B cell (primary cell): ENCODE measurements at regions not wholly inside any gene's neighbourhood (a gene's known extent, or its start where the extent isn't known, plus 50 kb on each side); places are given as distances from the start of the nearest gene placed in this dataset.
"Not testable (repeated sequence)": the region's sequence is repeated elsewhere in the genome, so short reads cannot be mapped to it uniquely, and the experiment has no call there.

ENCODE experiments used
- ATAC-seq: fragments of 200-7000 bp; cut with Tn5 transposase; one replicate; pipeline ENCODE4 v1.10.0; 2021; ENCODE audit warnings: low read depth, mild to moderate bottlenecking, moderate number of reproducible peaks, moderate library complexity
- CTCF ChIA-PET: fragments of 350-600 bp; sonication (Branson Sonifier 250); formaldehyde crosslinking; loops from one replicate; lab custom pipeline; 2021; ENCODE audit warnings: antibody characterized with exemption, inconsistent platforms; lab: Charles Lee
- POLR2A ChIA-PET: fragments of 350-600 bp; sonication (Branson Sonifier 250); formaldehyde crosslinking; loops from one replicate; lab custom pipeline; 2021; ENCODE audit warnings: antibody characterized with exemption; lab: Charles Lee
- DNase-seq: peaks from one replicate; pipeline ENCODE4 v3.0.0; 2013
- H2AFZ ChIP-seq: 2 replicates; pipeline ENCODE4 v1.6.1; 2012; ENCODE audit warnings: mild to moderate bottlenecking, low read depth, low read length; ENCODE audit not compliant: insufficient read depth, poor library complexity, severe bottlenecking
- H3K27ac ChIP-seq, 2 donors: 1 replicate in 1 of 2; 2 replicates in 1 of 2; pipeline ENCODE4 v1.5.1; 2012 to 2013; ENCODE audit warnings: low read length in 2 of 2, mild to moderate bottlenecking in 2 of 2, moderate library complexity in 1 of 2
- H3K27me3 ChIP-seq, 4 experiments: fragments of 200-600 bp in 1 of 4; sonication (generic) in 1 of 4; replicated peaks in 1 of 4; 1 replicate in 2 of 4; 2 replicates in 2 of 4; pipeline versions ENCODE4 v1.6.1 to v1.7.0; 2013 to 2016; ENCODE audit warnings: low read length in 3 of 4, mild to moderate bottlenecking in 2 of 4, mixed read lengths in 1 of 4, moderate library complexity in 1 of 4; ENCODE audit not compliant: insufficient read depth in 4 of 4, control insufficient read depth in 3 of 4; ENCODE audit errors: control extremely low read depth in 1 of 4
- H3K36me3 ChIP-seq, 2 experiments: replicated peaks in 1 of 2; 1 replicate in 1 of 2; 2 replicates in 1 of 2; pipeline versions ENCODE4 v1.6.1 to v1.7.1; 2013; ENCODE audit warnings: low read length in 1 of 2; ENCODE audit not compliant: insufficient read depth in 2 of 2, control insufficient read depth in 1 of 2; ENCODE audit errors: control extremely low read depth in 1 of 2, extremely low read depth in 1 of 2
- H3K4me1 ChIP-seq, 2 donors: fragments of 200-600 bp in 1 of 2; sonication (generic) in 1 of 2; 1 replicate in 1 of 2; 2 replicates in 1 of 2; pipeline versions ENCODE4 v1.5.1 to v1.6.1; 2013 to 2017; ENCODE audit warnings: low read length in 2 of 2; ENCODE audit not compliant: control insufficient read depth in 2 of 2, insufficient read depth in 2 of 2
- H3K4me2 ChIP-seq: replicated peaks from 2 replicates; pipeline ENCODE3; 2012; ENCODE audit warnings: mild to moderate bottlenecking, low read depth, low read length; ENCODE audit not compliant: poor library complexity, severe bottlenecking
- H3K4me3 ChIP-seq, 5 experiments: fragments of 200-600 bp in 1 of 5; sonication (generic) in 1 of 5; 1 replicate in 3 of 5; 2 replicates in 2 of 5; pipeline versions ENCODE4 v1.5.1 to v1.7.0; 2011 to 2016; ENCODE audit warnings: low read length in 4 of 5, mild to moderate bottlenecking in 4 of 5, low read depth in 2 of 5, control low read depth in 1 of 5, moderate library complexity in 1 of 5; ENCODE audit not compliant: insufficient read depth in 1 of 5; ENCODE audit errors: control extremely low read depth in 1 of 5, extremely low read depth in 1 of 5
- H3K79me2 ChIP-seq: fragments of 200-600 bp; sonication (generic); one replicate; pipeline ENCODE4 v1.6.0; 2016; ENCODE audit warnings: low read length; ENCODE audit not compliant: control insufficient read depth, insufficient read depth
- H3K9ac ChIP-seq: fragments of 200-600 bp; sonication (generic); 2 replicates; pipeline ENCODE4 v1.6.1; 2017; ENCODE audit warnings: mild to moderate bottlenecking, low read length, moderate library complexity
- H3K9me3 ChIP-seq, 3 donors: one replicate each; pipeline versions ENCODE4 v1.6.1 to v1.7.1; 2013; ENCODE audit warnings: low read length in 2 of 3; ENCODE audit not compliant: control insufficient read depth in 2 of 3, insufficient read depth in 1 of 3; ENCODE audit errors: control extremely low read depth in 1 of 3
- H4K20me1 ChIP-seq: 2 replicates; pipeline ENCODE4 v1.6.0; 2012; ENCODE audit warnings: mild to moderate bottlenecking, low read length; ENCODE audit not compliant: insufficient read depth, control insufficient read depth, poor library complexity, severe bottlenecking
- H3K27ac Mint-ChIP-seq: one replicate; pipeline ENCODE4 v1.8.0; 2021; ENCODE audit warnings: mixed read lengths
- H3K27me3 Mint-ChIP-seq: one replicate; pipeline ENCODE4 v1.8.0; 2021; ENCODE audit warnings: mixed read lengths
- H3K4me1 Mint-ChIP-seq: one replicate; pipeline ENCODE4 v1.8.0; 2021; ENCODE audit warnings: mixed read lengths
- H3K4me3 Mint-ChIP-seq: one replicate; pipeline ENCODE4 v1.8.0; 2021; ENCODE audit warnings: mixed read lengths
- H3K9me3 Mint-ChIP-seq: one replicate; pipeline ENCODE4 v1.8.0; 2022; ENCODE audit warnings: mixed read lengths; ENCODE audit not compliant: insufficient read depth
- CTCF ChIP-seq: fragments of 200-600 bp; IDR thresholded peaks from one replicate; pipeline ENCODE4 v1.8.0; 2022; ENCODE audit warnings: antibody characterized with exemption, mild to moderate bottlenecking
- EZH2 ChIP-seq: IDR thresholded peaks from 2 replicates; pipeline ENCODE4 v1.6.1; 2012; ENCODE audit warnings: borderline replicate concordance, low read depth, mild to moderate bottlenecking, moderate library complexity, low read length; ENCODE audit not compliant: insufficient read depth, poor library complexity, severe bottlenecking
- WGBS: methylation state at CpG from one replicate; pipeline ENCODE4 v1.1.5; 2013; ENCODE audit warnings: missing lambda C conversion rate; ENCODE audit not compliant: insufficient coverage; 5-methylcytosine and 5-hydroxymethylcytosine counted together
- intact Hi-C: fragments of 100-400 bp; cut with micrococcal nuclease; formaldehyde crosslinking; loops from one replicate; pipeline ENCODE4 v1.10.0; 2022

- no peak overlapping the region for H3K27ac Mint-ChIP-seq
- ChIA-PET POLR2A (no interaction called here), CTCF (no interaction called here)
- no peaks in the 10 kb centered on the region for H3K4me1 Mint-ChIP-seq
- intact Hi-C loops = no loop called here
- H3K27ac ChIP-seq = no peak overlapping the region
- ATAC-seq (no peak), DNase-seq (no peak)
- H3K27me3 Mint-ChIP-seq = peaks cover 2% of the 10 kb centered on the region
- no peak for TF ChIP-seq CTCF
- no peak for TF ChIP-seq EZH2
- no peaks in the 10 kb centered on the region for H3K4me1 ChIP-seq
- H3K27me3 ChIP-seq = no peaks in the 10 kb centered on the region
- no peak overlapping the region for H3K4me3 ChIP-seq
- no peaks in the 10 kb centered on the region for H3K36me3 ChIP-seq
- no peaks in the 10 kb centered on the region for H3K9me3 Mint-ChIP-seq
- H3K9me3 ChIP-seq = no peaks in the 10 kb centered on the region
- no peak overlapping the region for H3K9ac ChIP-seq
- H3K4me2 ChIP-seq = no peak overlapping the region
- H4K20me1 ChIP-seq = no peaks in the 10 kb centered on the region
- no peak overlapping the region for H3K4me3 Mint-ChIP-seq
- H3K79me2 ChIP-seq = no peaks in the 10 kb centered on the region
- WGBS = 100% methylated on average over 2 of the region's 2 CpGs
- no peak overlapping the region for H2AFZ ChIP-seq
Measured at GRCh38 chr1:227508431-227508830, 54.9 kb upstream of the ZNF678 start.

GRCh38 chr1:227506490-227507393 is 56.6 kb upstream of the ZNF678 start:
- DNase-seq, intact Hi-C loops, H3K4me3 Mint-ChIP-seq, H3K79me2 ChIP-seq, H4K20me1 ChIP-seq, H3K9ac ChIP-seq, H2AFZ ChIP-seq, H3K36me3 ChIP-seq, H3K27ac ChIP-seq, H3K9me3 Mint-ChIP-seq, H3K4me3 ChIP-seq, H3K4me1 ChIP-seq, POLR2A ChIA-PET, H3K27ac Mint-ChIP-seq, H3K27me3 ChIP-seq, ATAC-seq, H3K27me3 Mint-ChIP-seq, H3K9me3 ChIP-seq, H3K4me2 ChIP-seq, CTCF ChIA-PET, H3K4me1 Mint-ChIP-seq: not testable (repeated sequence)
- no CpG with 5 or more reads among the region's 30 CpGs for WGBS

GRCh38 chr1:227496045-227496444 is 67.3 kb upstream of the ZNF678 start:
- H3K27ac ChIP-seq, H2AFZ ChIP-seq, H3K4me3 ChIP-seq, ATAC-seq, H3K27me3 ChIP-seq, intact Hi-C loops, POLR2A ChIA-PET, H3K27ac Mint-ChIP-seq, DNase-seq, CTCF ChIA-PET, H3K4me1 Mint-ChIP-seq, H4K20me1 ChIP-seq, H3K36me3 ChIP-seq, H3K79me2 ChIP-seq, H3K4me3 Mint-ChIP-seq, H3K4me1 ChIP-seq, H3K4me2 ChIP-seq, H3K9me3 ChIP-seq, H3K9ac ChIP-seq, H3K9me3 Mint-ChIP-seq, H3K27me3 Mint-ChIP-seq: not testable (repeated sequence)
- no CpG with 5 or more reads among the region's 5 CpGs for WGBS
